T-helper 2 cell treated with Interferon-gamma antibody and Interleukin-4, amounts not matched to agents 100 ng/mL and 5 ng/mL, for 36 hours (primary cell): ENCODE measurements at regions not wholly inside any gene's neighbourhood (a gene's known extent, or its start where the extent isn't known, plus 50 kb on each side); places are given as distances from the start of the nearest gene placed in this dataset.

ENCODE experiments used
- intact Hi-C: fragments of 100-400 bp; cut with micrococcal nuclease; formaldehyde crosslinking; loops from one replicate; pipeline ENCODE4 v1.15.1; 2023

- intact Hi-C loops = no loop called here
Observed at GRCh38 chr2:223107825-223108224, 55.8 kb downstream of the KCNE4 start.

- intact Hi-C loops = no loop called here
Observed at GRCh38 chr2:223108351-223109050, 56.5 kb downstream of the KCNE4 start.

DNA sequence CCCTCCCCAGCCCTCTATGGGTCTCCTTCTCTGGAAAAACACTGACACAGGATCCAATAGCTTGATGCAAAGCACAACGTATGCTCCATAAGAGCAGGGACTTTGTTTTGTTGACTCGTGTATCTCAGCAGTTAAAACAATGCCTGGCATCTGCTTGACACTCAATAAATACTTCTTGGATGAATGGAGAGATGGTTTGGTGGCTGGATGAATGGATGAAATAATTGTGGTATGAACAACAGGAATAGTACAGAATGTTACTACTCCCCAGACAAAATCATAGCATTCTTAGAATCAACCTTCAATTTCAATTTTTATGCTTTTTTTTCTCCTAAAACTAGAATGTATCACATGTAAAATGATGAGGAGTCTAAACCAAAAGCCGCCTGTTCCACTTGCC, 57.4 kb downstream of the KCNE4 start:
- intact Hi-C loops = no loop called here

DNA sequence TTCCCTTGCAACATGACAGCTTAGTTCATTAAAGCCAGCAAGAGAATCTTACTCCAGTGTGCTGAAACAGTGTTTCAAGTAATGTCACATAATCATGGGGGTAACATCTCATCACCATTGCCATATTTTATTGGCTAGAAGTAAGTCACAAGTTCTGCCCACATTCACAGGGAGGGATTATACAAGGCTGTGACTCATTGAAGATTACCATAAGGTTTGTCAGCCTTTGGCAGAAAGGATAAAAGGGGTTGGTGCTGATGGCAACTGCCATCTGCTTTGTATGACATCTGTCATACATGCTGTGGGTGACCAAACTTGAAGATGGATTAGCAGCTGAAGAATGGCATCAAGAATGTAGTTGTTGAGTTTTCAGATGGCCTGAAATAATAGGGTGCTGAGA, 61.2 kb downstream of the KCNE4 start:
- intact Hi-C loops = no loop called here

- intact Hi-C loops = no loop called here
Observed at GRCh38 chr2:223114170-223114569, 62.2 kb downstream of the KCNE4 start.

- intact Hi-C loops = no loop called here
Observed at GRCh38 chr2:223114917-223115316, 62.9 kb downstream of the KCNE4 start.

DNA sequence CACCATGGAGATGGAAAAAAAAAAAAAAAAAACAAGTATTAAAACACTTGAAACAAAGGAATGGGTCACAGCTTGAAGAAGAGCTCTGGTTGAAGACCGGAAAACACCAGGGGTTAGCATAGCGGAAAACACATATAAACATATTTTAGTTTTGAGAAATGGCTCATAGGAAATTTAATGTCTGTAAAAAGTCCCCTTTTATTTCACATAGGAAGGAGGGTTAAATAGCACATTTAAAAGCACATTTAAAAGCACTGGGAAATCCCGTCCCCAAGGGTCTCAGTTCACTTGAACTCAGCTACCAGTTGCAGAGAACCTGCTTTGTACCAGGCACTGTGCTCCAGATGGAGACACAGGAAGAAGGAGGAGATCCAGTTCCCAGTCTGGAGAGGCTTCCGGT, 65.5 kb downstream of the KCNE4 start:
- intact Hi-C loops = no loop called here

GRCh38 chr2:223121283-223121682, 69.3 kb downstream of the KCNE4 start:
- intact Hi-C loops = no loop called here

DNA sequence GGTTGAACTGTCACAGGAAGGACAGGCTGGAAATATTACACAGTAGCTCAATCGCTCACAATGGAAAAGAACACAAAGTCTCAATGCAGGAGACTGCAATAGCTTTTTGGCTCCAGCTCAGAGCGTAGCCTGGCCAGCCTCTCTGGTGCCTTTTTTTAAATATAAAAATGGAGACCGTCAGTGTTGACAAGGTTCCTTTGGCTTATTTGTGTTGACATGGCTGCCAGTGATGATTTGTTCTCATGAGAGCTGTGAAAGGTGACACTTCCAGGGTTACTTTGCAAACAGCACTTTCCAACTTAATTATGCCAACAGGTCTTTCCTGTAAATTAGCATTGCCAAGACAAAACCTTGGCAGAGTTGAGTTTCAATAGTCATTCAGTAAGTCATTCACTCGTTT, 70.8 kb downstream of the KCNE4 start:
- intact Hi-C loops = no loop called here

DNA sequence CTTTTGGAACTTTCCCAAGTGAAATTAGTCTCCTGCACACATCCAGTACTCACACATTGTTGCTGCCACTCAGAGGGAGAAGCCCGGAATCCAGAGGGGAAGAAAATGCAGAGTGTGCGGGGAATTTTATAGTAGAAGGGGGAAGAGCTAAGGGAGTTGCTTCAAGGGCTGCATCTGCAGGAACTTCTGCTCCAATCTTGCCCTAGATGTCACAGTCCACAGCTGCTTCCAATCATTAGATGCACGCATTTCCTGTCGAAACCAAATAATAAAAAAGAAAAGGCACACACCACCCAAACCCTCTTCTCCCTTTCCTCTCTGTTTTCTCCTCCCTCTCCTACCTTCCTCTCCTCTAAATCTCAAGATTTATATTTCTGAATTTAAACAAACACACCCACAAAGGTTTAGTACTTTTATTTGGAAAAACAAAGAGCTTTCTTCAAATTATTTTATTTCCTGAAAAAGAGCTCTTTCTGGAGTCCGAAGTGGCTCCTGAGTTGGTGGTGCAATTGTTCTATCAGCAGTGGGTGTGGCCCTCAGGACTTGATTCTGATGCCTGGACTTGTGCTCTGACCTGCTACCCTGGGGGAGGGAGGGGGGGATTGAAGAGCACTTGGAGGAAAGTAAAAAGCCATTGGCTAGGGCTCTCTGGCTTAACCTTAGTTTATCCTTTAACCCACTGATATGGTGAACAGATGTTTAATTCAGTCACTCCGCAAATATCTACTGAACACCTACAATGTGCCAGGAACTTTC, 72.0 kb downstream of the KCNE4 start:
- intact Hi-C loops = no loop called here

GRCh38 chr2:223141606-223142005, 89.6 kb downstream of the KCNE4 start:
- intact Hi-C loops = no loop called here

DNA sequence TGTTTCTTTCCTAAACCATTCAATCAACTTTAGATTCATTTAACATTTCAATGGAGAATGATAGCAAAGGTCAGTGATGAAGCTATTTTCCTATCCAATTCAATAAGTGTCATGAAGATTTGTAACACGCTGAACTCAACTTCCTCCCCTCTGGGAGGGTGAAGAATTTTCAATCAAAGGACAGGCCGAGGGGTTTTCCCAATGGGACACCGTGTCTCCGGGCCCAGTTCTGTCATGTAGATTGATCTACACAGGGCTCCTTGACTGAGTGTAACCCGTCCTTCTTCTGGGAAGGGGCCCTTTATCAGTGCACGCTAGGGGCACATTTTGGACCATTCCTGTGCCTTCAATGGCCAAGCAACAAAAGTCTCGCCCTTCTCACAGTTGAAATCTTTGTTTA, 90.1 kb downstream of the KCNE4 start:
- intact Hi-C loops = no loop called here

DNA sequence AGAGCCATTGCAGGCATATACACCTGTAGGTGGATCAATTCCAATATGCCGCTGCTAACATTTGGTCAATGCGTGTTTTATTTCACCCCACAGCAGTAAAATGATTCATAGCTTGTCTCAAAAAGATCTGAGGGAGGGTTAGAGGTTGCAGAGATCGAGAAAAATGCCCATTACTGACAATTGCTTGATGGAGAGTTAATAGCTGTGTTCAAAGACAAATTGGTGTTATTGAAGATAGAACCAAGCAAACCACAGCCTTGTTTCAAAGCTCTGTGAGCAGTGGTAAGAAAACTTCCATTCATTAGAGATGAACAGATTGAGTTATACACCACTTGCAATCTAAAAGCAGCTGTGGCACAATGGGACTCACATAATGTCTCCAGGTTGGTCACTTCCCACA, 95.4 kb downstream of the KCNE4 start:
- intact Hi-C loops = no loop called here

- intact Hi-C loops = no loop called here
Observed at GRCh38 chr2:223148516-223148915, 96.5 kb downstream of the KCNE4 start.

DNA sequence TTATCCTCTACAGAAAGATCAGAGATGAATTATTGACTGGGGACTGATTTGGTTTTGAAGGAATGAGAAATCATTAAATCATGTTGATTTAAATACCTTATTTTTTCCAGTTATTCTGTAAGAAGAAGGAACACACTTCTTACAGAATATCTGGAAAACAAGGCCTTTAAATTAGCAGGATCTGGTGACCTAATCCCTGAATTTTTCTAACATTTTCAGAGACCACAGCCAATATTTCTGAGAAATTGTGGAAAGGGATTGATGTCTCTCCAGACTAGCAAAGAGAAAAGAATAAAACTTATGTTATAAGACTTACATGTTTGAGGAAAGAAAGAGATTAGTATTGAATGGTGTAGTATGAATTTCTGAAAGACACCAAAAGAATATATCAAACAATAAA, 104.0 kb downstream of the KCNE4 start:
- intact Hi-C loops = no loop called here

GRCh38 chr2:223161873-223162458, 110.0 kb downstream of the KCNE4 start:
- intact Hi-C loops = no loop called here

- intact Hi-C loops = no loop called here
Observed at GRCh38 chr2:223165423-223166214, 113.6 kb downstream of the KCNE4 start.

- intact Hi-C loops = no loop called here
Observed at GRCh38 chr2:223166215-223166493, 114.2 kb downstream of the KCNE4 start.

GRCh38 chr2:223166983-223167650, 115.1 kb downstream of the KCNE4 start:
- intact Hi-C loops = no loop called here

- intact Hi-C loops = no loop called here
Observed at GRCh38 chr2:223169830-223170605, 118.0 kb downstream of the KCNE4 start.

DNA sequence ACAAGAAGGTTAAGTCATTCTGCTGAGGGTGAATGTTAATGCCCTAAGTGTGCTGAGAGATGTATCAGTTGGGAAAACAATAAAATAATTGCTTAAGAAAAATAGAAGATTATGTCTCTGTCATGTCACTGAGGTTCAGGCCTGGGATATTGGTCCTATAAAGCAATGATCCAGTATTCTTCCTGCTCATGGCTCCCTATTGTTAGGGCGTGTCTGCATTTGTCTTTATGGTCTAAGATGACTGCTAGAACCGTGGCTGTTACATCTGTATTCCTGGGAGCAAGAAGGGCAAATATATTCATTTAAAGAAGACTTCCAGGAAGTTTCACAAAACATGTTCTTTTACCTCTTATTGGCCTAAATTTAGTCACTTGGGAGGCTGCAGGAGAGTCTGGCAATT, 125.0 kb downstream of the KCNE4 start:
- intact Hi-C loops = no loop called here
